Panc1 (cell line): ENCODE measurements at regions not wholly inside any gene's neighbourhood (a gene's known extent, or its start where the extent isn't known, plus 50 kb on each side); places are given as distances from the start of the nearest gene placed in this dataset.

Experiments used
- ATAC-seq: fragments of 200-7000 bp; cut with Tn5 transposase; 2 replicates; pipeline ENCODE4 v1.9.1; 2020; ENCODE audit warnings: mild to moderate bottlenecking, moderate library complexity
- BruUV-seq: library from RNA; stranded (reverse); fragments of 400-500 nt; replicated peaks from 2 replicates; lab custom pipeline; 2021; lab: Mats Ljungman, UMichigan
- CTCF ChIA-PET: fragments of 300-600 bp; sonication (Branson Sonifier 250); formaldehyde crosslinking; loops from one replicate; lab custom pipeline; 2022; ENCODE audit warnings: antibody characterized with exemption; lab: Charles Lee
- POLR2A ChIA-PET: fragments of 300-600 bp; sonication (Branson Sonifier 250); formaldehyde crosslinking; loops from one replicate; lab custom pipeline; 2022; ENCODE audit warnings: antibody characterized with exemption; lab: Charles Lee
- DNase-seq: peaks from one replicate; pipeline ENCODE4 v3.0.0-alpha.2; 2010; ENCODE audit warnings: low read depth, low spot score
- H3K27ac ChIP-seq: 2 replicates; pipeline ENCODE4 v1.5.1; 2011; ENCODE audit warnings: mild to moderate bottlenecking, low read length, inconsistent platforms
- H3K27me3 ChIP-seq: fragments of 200-500 bp; sonication (Bioruptor generic); 2 replicates; pipeline ENCODE4 v1.6.0; 2014; ENCODE audit warnings: low read length, inconsistent platforms; ENCODE audit not compliant: control insufficient read depth, insufficient read depth
- H3K36me3 ChIP-seq: fragments of 200-500 bp; sonication (Bioruptor generic); 2 replicates; pipeline ENCODE4 v1.5.1; 2014; ENCODE audit warnings: inconsistent platforms, mild to moderate bottlenecking, low read length, moderate library complexity; ENCODE audit not compliant: control insufficient read depth, insufficient read depth
- H3K4me1 ChIP-seq: 2 replicates; pipeline ENCODE4 v1.5.1; 2011; ENCODE audit warnings: inconsistent platforms, mild to moderate bottlenecking, low read length, moderate library complexity; ENCODE audit not compliant: control insufficient read depth, insufficient read depth
- H3K4me3 ChIP-seq, 2 experiments: 2 replicates each; pipeline ENCODE4 v1.5.1; 2011 to 2012; ENCODE audit warnings: low read depth in 2 of 2, low read length in 2 of 2, mild to moderate bottlenecking in 2 of 2, inconsistent platforms in 1 of 2, moderate library complexity in 1 of 2
- H3K9me3 ChIP-seq: fragments of 200-500 bp; sonication (Bioruptor generic); 2 replicates; pipeline ENCODE4 v1.5.1; 2014; ENCODE audit warnings: low read depth, mild to moderate bottlenecking, inconsistent platforms, low read length, moderate library complexity; ENCODE audit not compliant: control insufficient read depth, insufficient read depth
- CTCF ChIP-seq: fragments of 450-650 bp; IDR thresholded peaks from 2 replicates; pipeline ENCODE4 v1.5.1; 2017; ENCODE audit warnings: mild to moderate bottlenecking
- POLR2AphosphoS5 ChIP-seq: IDR thresholded peaks from 2 replicates; pipeline ENCODE4 v1.6.1; 2012; ENCODE audit warnings: mild to moderate bottlenecking, low read depth, low read length, moderate library complexity
- REST ChIP-seq, 2 experiments: IDR thresholded peaks; 2 replicates each; pipeline ENCODE4 v1.6.1; 2011 to 2012; ENCODE audit warnings: low read depth in 2 of 2, control low read depth in 1 of 2, low read length in 1 of 2, mild to moderate bottlenecking in 1 of 2, moderate library complexity in 1 of 2; ENCODE audit not compliant: insufficient read depth in 1 of 2
- SIN3A ChIP-seq: IDR thresholded peaks from 2 replicates; pipeline ENCODE4 v1.6.1; 2012; ENCODE audit warnings: low read depth, mild to moderate bottlenecking, low read length, moderate library complexity, borderline replicate concordance; ENCODE audit not compliant: insufficient read depth
- TCF7L2 ChIP-seq: IDR thresholded peaks from 2 replicates; pipeline ENCODE4 v1.6.1; 2011; ENCODE audit warnings: mild to moderate bottlenecking, low read depth, low read length, inconsistent platforms
- in situ Hi-C: cut with HindIII; loops from 2 replicates; pipeline ENCODE4 v1.10.0; 2016; ENCODE audit warnings: low sequenced_read_pairs, low pct_unique_long_range_greater_than_20kb
- intact Hi-C: fragments of 100-400 bp; cut with micrococcal nuclease; formaldehyde crosslinking; loops from one replicate; pipeline ENCODE4 v1.10.0; 2022; ENCODE audit not compliant: unreplicated experiment

GRCh38 chr18:41347057-41347456 is 608.0 kb upstream of the PIK3C3 start:
- H3K9me3 ChIP-seq = no peaks in the 10 kb centered on the region
- no peak for ATAC-seq
- no peak overlapping the region for H3K4me3 ChIP-seq
- POLR2A ChIA-PET = no interaction called here
- H3K36me3 ChIP-seq = no peaks in the 10 kb centered on the region; the same call in 1 of the 2 replicates
- H3K27me3 ChIP-seq = no peaks in the 10 kb centered on the region
- intact Hi-C loops = no loop called here
- H3K4me1 ChIP-seq = no peaks in the 10 kb centered on the region
- DNase-seq = no peak
- H3K27ac ChIP-seq = no peak overlapping the region
- BruUV-seq = no TSS peak
- CTCF ChIA-PET = no interaction called here
- TF ChIP-seq SIN3A (no peak), CTCF (no peak), TCF7L2 (no peak), POLR2AphosphoS5 (no peak), REST (IDR thresholded peaks at IDR 0.05; ENCODE audit: insufficient read depth in 1 of 2, low read depth in 2 of 2, low read length in 1 of 2) (no peak)
- in situ Hi-C loops = no loop called here

- H3K4me1 ChIP-seq = no peaks in the 10 kb centered on the region
- H3K36me3 ChIP-seq = no peaks in the 10 kb centered on the region; the same call in 1 of the 2 replicates
- ChIA-PET CTCF (no interaction called here), POLR2A (no interaction called here)
- in situ Hi-C loops = no loop called here
- H3K9me3 ChIP-seq = no peaks in the 10 kb centered on the region
- no TSS peak for BruUV-seq
- no peak for TF ChIP-seq TCF7L2
- no peak for TF ChIP-seq REST (IDR thresholded peaks at IDR 0.05; ENCODE audit: insufficient read depth in 1 of 2, low read depth in 2 of 2, low read length in 1 of 2)
- H3K27ac ChIP-seq = no peak overlapping the region
- intact Hi-C loops = no loop called here
- DNase-seq = no peak
- no peak overlapping the region for H3K4me3 ChIP-seq
- H3K27me3 ChIP-seq = no peaks in the 10 kb centered on the region
- ATAC-seq = no peak
These were observed 611.2 kb upstream of the PIK3C3 start for GRCh38 chr18:41343808-41344207.
